Forelimb muscle (tissue), 1 donor: ENCODE measurements at regions not wholly inside any gene's neighbourhood (a gene's known extent, or its start where the extent isn't known, plus 50 kb on each side); places are given as distances from the start of the nearest gene placed in this dataset.

Experiments used
- DNase-seq: peaks from one replicate; pipeline ENCODE4 v3.0.0-alpha.2; 2013; ENCODE audit warnings: low read depth

DNA sequence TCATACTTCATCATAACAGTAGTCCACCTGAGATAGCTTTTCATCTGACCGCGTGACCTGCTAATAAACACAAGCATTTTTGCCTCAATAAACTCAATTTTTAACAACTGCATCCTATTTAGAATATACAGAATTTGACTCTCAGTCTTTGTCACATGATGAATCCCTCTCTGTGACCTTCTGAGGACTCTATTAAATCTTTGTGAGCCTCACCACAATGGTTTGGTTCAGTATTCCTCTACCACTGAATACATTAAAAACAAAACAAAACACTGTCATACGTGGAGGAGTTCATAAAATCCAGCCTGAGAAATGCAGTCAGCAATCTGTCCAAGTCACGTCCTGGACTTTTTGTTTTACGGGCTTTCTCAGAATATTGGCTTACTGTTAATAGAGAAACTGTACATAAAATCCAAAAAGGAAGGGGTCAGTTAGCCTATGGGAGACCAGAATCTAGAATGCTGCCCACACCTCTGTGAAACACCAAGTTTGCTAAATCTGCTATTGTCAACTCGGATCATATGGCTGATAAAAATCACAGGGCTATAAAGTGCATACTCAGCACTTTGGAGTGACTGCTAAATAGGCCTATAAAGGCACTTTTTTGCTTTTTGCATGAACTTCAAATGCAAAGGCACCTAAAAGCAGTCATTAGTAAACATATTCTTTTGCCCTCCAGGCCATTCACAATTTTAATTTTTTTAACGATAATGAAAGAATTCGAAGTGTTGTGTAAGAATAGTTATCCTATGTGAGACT lies 190.3 kb upstream of the HDDC2 start:
- no peak for DNase-seq

DNA sequence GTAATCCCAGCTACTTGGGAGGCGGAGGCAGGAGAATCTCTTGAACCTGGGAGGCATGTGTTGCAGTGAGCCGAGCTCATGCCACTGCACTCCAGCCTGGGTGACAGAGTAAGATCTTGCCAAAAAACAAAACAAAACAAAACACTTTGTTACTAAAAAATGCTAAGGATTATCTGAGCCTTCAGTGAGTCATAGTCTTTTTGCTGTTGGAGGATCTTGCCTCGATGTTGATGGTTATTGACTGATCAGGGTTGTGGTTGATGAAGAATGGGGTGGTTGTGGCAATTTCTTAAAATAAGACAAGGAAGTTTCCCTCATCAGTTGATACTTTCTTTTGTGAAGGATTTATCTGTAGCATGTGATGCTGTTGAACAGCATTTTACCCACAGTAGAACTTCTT lies 196.8 kb upstream of the HDDC2 start:
- no peak for DNase-seq

DNA sequence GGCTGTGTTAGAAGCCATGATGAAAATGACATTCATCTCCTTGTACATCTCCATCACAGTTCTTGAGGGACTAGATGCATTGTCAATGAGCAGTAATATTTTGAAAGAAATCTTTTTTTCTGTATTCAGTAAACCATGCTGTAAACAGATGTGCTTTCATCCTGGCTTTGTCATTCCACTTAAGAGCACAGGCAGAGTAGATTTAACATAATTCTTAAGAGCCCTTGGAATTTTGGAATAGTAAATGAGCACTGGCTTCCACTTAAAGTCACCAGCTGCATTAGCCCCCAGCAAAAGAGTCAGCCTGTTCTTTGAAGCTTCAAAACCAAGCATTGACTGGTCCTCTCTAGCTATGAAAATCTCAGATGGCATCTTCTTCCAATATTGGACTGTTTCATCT lies 197.8 kb upstream of the HDDC2 start:
- DNase-seq: no peak

DNA sequence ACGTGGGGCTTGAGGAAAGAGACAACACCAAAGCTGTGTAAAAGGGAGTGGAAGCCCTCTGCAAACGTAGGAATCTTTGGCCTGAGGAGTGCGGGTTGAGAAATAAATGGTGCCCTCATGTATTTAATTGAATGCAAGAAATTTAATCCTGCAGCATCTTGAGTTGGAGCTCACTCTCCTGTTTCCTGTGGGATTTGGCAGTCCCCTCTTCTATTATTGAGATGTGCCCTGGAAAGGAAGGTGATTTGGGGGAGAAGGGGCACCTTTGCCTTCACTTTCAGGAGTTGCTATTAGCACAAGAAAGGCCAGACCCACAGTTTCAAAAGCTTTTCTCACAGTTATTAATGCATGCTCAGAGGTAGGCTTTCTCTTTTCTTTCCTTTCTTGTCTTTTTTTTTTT lies 201.4 kb upstream of the HDDC2 start:
- no peak for DNase-seq

DNA sequence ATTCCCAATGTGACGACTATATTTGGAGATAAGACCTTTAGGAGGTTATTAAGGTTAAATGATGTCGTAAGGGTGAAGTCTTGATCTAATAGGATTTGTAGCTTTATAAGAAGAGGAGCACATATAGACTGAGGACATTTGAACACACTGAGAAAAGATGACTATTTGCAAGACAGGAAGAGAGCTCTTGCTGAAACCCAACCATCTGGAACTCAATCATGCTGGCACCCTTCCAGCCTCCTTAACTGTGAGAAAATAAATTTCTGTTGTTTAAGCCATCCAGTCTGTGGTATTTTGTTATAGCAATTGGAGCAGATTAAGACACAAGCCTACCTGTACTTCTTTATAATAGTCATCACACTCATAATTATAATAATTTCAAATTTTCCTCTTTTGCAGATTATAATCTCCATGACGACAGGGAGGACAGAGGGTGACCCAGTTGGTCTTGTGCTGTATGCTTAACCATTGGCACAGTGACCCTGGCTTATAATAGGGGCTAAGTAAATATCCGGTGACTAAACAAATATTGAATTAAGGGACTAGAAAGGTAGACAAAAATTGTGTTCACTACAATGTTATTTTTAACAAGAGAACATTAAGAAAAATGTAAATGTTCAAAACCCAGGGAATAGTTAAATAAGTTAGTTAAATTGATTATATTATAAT lies 206.4 kb upstream of the HDDC2 start:
- DNase-seq: no peak

DNA sequence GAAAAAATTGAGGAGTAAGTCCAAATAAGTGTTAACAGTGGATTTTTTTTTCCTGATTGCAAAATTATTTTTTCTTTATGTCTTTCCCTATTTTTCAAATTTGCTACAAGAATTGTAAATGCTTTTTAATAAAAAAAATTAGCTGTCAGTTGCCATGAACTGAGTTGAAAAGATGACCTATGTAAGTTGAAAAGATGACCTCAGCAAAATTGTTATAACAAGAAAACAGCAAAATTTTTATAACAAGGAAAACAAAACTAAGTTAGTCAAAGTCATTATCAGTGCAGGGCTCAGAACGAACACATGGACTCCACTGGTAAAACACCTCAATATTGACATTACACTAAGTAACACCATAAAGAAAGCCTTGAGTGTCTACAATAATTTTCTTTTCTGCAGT lies 207.0 kb upstream of the HDDC2 start:
- DNase-seq: no peak

DNA sequence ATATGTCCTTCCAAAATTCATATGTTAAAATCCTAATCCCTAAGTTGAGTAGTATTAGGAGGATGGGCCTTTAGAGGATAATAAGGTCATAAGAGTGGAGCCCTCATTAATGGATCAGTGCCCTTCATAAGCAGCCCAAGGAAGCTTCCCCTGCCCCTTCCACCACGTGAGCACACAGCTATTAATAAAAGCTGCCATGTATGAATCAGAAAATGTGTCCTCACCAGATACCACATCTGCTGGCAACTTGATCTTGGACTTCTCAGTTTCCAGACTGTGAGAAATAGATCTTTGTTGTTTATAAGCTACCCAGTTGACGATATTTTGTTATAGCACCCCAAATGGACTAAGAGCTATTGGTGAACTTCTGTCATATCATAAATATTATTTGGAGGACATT lies 207.7 kb upstream of the HDDC2 start:
- DNase-seq: no peak

DNA sequence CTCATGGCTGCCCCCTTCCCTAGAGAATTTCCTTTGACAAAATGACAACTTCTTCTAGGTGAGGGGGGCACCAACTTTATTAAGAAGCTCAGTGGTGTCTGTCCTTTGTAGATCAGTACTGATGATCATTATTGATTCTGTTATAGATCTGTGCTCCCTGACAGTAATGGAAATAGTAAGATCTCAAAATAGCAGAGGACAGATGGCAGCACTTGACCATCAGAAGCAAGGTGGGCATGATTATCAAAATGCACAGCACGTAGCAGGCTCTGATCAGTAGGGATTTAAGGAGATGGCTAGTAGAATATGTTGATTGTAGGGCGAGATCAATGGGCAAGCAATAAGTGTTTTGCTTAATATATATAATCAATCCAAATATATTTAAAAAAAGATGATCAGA lies 208.6 kb upstream of the HDDC2 start:
- DNase-seq: no peak

DNA sequence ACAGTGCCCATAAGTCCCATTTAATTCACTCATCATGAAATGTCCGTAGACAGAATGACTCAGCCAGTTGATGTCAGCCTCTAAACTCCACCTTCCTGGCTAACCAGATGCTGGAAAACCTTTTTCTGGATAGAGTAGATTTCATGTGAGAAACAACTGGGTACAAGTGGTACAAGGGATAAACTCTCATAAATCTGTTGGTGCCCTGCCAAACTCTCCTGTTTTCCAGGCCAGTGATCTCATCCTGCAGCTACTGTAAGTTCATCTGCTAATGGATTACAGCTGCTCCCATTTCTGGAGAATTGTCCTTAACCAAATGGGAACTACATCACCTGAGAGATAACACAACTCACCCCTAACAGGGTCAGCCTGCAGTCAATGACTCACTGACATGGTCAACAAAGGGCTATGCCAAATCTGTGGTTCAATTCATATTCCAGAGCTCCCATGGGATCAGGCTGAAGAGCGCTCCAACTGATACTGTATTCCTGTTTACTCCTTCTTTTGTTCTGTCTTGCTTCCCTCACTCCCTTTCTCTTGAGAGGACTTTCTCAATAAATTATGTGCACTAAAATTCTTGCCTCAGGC lies 210.1 kb upstream of the HDDC2 start:
- DNase-seq: no peak

DNA sequence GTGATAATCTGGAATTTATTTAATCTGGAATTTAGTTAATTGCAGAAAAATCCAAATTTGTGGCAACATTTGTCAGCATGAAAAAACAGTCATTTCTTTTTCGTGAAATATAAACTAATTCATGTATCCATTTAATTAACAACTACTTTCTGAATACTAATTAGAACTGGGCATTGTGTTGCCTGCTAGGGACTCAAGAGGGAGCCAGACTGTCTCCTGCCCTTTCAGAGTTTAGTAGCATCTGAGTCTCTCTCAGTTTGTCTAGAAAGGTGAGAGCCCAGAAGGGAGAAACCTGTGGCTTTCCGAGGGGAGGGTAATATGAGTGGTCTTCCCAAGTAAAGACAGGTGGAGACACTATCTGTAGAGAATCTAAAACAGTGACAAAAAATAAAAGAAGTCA lies 210.9 kb upstream of the HDDC2 start:
- DNase-seq: no peak

DNA sequence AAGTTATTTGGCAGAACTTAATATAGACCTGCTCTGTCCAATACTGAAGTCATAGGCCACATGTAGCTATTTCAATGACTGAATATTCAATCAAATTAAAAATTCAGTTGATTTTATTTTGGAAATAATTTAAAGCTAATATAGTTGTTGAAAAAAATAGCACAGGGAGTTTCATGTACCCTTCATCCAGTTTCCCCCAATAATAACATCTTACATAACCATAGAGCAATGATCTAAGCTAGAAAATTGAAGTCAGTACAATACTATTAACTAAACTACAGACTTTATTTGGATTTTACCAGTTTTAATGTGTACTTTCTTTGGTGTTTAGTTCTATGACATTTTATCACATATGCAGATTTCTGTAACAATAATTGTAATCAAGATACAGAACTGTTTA lies 212.2 kb upstream of the HDDC2 start:
- no peak for DNase-seq

DNA sequence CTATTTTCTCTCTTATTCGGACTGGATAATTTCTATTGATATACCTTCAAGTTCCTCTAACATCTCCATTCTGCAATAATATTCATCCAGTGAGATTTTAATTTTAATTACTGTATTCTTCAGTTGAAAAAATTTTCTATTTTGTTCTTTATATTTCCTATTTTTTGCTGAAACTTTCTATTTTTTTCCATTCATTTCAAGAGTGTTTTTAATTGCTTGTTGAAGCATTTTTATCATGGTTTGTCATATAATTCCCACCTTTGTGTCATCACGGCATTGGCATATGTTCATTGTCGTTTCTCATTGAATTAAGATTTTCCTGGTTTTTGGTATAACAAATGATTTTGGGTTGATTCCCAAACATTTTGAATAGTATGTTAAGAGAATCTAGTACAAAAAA lies 214.9 kb upstream of the HDDC2 start:
- DNase-seq: no peak

DNA sequence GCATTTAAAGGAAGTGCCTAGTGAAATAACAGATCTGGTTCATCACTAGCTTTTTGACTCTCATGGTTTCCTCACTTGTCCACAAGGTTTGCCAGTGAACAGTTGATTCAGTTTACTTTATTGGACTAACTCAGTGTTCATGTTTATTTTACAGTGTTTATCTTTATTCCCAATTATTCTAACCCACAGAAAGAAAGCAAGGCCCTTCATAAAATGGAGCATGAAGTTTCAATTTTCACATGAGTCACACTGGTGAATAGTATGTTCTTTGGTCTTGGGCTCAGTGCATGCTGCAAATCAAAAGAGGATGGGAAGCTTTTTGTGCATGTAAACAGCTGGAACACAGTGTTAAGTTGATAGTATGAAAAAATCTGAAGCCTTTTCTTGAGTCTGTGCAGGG lies 217.6 kb upstream of the HDDC2 start:
- DNase-seq: no peak

DNA sequence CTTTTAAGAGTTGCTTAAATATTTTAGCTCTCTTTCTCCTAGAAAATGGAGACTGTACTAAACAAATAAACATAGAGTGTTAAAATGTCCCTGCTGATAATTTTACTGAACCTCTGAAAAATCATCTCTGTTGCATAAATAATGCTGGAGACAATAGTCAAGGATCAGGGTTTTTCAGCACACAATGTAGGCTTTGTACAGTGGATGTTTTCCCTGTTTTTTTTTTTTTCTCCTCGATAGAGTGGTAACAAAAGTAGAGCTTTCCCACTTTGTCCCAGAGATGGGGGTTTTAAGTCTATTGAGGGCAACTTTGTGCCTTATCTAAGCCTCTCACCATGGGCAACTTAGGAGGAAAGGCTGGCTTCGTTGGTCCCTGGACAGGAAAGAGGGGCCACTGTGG lies 222.6 kb upstream of the HDDC2 start:
- no peak for DNase-seq

DNA sequence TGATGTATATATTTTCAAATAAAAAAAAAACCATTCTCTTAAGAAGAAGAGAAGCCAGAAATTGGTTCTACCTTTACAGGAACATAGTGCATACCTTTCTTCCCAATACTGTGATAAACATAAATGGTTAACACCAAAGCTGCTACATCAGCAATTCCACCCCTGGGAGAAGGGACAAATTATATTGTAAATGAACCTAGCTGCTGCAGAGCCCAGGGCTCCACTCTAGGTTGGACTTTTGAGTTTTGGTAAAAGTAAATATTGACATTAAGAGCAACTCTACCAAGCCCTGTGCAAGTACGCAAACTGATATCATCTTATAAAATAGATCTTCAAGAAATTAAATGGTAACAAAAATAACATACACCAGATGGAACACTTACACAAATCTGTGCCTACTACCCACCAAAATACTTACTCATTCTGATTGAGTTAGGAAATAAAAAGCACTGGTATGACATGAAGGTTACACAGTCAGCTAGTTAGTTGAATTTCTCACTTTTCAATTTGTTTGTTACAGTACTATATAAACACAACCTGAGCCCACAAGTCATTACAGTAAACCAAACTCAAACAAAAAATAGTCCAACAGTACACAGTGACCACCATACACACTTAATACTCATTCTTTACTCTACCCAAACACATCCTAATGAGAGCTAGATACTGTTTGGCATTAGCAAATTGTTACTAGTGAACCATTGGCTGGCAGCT lies 223.3 kb upstream of the HEY2 start:
- DNase-seq: no peak

DNA sequence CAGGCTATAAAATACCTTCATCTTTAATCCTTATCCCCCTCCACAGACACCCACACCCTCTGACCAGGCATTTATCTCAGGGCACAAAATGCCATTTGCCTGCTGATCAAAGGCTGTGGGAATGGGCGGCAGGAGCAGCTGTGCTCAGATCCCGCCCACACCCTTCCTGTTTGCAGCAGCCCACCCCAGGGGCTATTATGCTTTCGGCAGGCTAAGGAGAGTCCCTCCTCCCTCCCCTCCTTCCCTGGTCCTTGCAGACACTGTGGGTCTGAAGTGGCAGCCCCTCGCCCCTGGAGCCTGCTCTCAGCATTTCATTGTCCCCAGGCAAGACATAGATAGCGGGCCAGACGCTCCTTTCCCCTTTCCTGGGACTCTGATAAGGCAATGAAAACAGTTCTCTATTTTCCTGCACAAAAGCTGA lies 220.8 kb upstream of the HEY2 start:
- no peak for DNase-seq

DNA sequence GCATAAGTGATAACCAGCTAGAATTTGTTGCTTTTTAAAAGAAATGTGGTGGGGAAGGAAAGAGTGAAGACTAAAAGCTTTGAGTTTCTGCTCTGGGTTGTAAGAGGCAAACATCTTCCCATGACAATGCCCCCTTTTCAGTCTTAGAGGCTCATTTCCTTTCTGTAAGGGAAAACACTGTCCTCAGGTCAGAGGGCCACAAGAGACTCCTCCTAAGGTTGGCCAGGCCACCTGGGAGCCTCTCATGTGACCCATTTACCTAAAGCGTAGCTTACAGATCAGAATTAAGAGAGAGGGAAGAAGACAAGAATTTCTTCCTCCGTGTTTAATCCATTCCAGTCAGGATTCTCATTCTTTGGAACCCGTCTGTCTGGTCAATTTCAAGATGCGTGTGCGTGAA lies 220.4 kb upstream of the HEY2 start:
- DNase-seq: no peak

DNA sequence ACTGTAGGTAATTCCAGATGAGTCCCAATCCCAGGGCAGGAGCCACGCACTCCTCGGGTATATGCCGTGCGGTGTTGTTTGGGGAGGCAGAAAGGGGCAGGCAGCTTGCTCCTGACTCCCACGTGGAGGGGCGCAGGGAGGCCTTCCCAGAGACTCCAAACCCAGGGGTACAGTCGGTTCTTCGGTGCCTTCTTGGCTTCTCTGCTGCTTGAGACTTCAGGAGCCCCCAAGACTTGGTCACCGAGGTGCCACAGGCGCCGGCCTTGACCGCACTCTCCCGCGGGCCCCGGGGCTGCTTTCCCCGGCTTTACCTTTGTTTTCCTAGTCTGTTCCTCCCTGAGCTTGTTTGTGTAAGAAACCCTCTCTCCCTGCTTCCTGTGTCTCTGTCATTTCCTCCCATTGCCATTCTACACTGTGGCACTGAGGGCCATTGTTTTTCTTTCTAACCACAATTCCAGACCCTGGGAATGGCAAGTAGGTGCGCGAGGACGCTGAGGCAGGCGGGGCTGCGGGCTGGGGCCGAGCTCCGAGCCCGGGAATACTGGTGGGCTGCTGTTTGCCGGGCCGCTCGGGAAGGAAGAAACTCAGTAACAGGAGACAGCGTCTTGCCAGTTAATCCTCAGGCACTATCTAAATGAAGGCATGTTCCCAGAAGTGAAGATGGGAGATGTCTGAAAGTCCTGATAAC lies 215.6 kb upstream of the HEY2 start:
- DNase-seq: no peak

DNA sequence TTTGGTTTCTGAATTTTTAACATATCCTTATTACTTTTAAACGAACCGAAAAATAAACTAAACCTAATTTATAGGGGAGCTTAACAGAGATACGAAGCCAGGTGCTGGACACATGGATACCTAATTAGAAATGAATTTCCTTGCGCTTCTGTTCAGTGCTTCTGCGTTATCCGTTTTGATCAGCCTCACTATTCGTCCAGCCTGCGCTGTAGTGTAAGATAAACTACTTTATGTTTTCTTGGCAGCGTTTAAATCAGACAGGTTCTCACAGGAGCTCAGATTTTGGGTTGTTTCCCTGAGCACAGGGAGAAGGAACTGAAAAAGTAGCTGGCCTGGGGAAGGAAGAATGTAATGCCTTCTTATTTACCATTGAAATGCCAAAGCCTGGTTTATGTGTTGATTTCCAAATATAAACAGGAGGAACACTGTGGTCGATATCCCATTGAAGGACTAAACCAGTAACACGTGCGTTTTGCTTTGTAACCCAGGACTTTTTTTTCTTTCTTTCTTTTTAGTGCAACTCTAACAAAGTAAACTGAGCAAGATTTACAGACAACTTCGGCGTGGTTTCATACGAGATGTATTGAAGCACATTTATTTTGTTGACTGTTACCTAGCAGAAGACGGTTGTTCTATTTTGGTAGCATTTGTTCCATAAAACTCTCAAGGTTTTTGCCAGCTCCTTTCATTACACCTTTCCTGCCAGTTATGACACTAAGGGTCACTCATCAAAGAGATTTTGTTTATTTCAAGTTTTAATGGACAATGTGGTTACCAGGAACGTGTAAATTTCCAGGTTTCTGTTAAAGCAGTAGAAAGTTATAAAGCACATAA lies 214.8 kb upstream of the HEY2 start:
- DNase-seq: no peak

DNA sequence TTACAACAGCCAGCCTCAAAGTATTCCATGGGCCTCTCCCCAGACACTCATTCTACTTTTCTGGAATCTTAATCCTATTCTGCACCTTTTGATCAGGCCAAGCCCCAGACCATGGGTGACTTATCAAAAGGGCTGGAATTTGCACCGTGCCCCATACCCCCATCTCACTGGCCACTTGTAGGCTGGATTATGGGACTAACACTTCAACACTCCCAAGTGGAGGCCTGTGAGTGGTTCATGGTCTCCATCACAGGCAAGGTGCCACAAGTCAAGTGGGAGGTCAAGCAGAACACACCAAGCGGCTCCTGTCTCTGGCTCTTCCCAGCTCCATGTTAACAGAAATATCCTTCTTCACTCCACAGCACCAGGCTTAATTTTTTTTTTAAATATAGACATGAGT lies 212.3 kb upstream of the HEY2 start:
- DNase-seq: no peak

DNA sequence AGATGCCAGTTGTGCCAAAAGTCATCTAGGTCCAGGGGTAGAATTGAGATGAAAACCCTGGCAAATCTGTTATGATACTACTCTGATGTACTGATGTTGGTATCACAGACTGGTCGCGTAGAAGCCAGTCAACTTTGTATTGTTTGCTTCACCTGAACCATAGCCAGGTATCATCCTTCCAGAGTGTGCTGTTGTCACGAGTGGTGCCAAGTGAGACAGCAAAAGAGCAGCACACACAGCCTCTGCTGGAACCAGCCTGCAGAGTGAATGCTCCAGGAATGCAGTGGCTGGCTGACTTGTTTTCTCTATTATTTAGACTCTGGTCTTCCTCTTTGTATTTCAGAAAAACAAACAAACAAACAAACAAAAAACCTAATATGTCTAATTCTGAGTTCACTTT lies 209.5 kb upstream of the HEY2 start:
- DNase-seq: no peak
